ENCODE measurements at regions not wholly inside any gene's neighbourhood (a gene's known extent, or its start where the extent isn't known, plus 50 kb on each side); places are given as distances from the start of the nearest gene placed in this dataset.

DNA sequence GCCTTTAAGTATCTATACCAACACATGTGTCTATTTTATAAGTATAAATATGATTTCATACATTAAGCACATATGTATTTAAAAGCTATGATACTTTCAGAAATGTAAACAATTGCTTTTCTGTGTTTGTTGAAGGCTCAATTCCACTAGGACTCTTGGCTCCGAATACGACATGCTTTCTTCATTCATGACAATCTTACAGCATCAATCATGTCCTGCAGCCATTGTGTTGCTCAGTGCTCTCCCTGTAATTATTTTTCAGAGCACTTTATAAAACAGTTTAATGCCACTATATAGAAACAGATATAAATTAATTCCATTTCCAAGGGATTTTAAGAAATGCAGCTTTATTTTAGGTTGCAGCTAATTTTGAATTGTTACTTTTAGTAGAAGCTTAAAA, 167.3 kb downstream of the TAF11L14 start:
- no peak for ATAC-seq (ENCODE audit: low FRiP score in 2 of 2)
- TF ChIP-seq EP300 (IDR thresholded peaks at IDR 0.05) (no peak), POLR2A (IDR thresholded peaks at IDR 0.05) (no peak)

DNA sequence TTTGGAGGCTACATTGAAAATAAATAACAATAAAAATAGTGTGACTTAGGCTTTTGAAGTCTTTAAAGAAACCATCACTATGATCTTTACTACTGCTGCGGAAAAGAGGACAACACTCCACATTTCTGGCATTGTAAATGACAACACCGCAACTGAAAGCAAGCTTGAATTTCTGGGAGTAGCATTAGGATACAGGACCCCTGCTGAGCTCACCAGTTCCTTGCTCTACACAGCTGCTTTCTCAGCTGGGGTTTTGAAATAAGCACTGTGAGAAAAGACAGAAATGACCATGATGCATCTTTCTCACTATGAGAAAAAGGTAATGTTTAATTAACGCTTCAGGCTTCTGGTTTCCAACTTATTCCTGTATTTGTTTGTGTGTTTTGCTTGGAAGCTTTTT, 168.0 kb downstream of the TAF11L14 start:
- ATAC-seq (ENCODE audit: low FRiP score in 2 of 2): no peak
- H3K27ac ChIP-seq: no peak overlapping the region
- DNase-seq: no peak
- no peaks in the 10 kb centered on the region for H3K36me3 ChIP-seq
- WGBS, 2 donors: 74 to 89% methylated on average over 3 of the region's 3 CpGs
- no peak for TF ChIP-seq EP300 (IDR thresholded peaks at IDR 0.05)
- TF ChIP-seq, protein P1, sequence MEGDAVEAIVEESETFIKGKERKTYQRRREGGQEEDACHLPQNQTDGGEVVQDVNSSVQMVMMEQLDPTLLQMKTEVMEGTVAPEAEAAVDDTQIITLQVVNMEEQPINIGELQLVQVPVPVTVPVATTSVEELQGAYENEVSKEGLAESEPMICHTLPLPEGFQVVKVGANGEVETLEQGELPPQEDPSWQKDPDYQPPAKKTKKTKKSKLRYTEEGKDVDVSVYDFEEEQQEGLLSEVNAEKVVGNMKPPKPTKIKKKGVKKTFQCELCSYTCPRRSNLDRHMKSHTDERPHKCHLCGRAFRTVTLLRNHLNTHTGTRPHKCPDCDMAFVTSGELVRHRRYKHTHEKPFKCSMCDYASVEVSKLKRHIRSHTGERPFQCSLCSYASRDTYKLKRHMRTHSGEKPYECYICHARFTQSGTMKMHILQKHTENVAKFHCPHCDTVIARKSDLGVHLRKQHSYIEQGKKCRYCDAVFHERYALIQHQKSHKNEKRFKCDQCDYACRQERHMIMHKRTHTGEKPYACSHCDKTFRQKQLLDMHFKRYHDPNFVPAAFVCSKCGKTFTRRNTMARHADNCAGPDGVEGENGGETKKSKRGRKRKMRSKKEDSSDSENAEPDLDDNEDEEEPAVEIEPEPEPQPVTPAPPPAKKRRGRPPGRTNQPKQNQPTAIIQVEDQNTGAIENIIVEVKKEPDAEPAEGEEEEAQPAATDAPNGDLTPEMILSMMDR (IDR thresholded peaks at IDR 0.05): no peak
- no peak for TF ChIP-seq POLR2A (IDR thresholded peaks at IDR 0.05)
- no peak for TF ChIP-seq POLR2AphosphoS5 (IDR thresholded peaks at IDR 0.05)
- H3K27me3 ChIP-seq: no peaks in the 10 kb centered on the region
- H3K9me3 ChIP-seq: no peaks in the 10 kb centered on the region
- no peaks in the 10 kb centered on the region for H3K4me1 ChIP-seq
- no peak overlapping the region for H3K4me3 ChIP-seq

More for the DNA sequence above, 167.3 kb downstream of the TAF11L14 start:
- Histone ChIP-seq H3K4me1 (no peaks in the 10 kb centered on the region), H3K27me3 (no peaks in the 10 kb centered on the region), H3K4me3 (no peak overlapping the region), H3K36me3 (no peaks in the 10 kb centered on the region), H3K9me3 (no peaks in the 10 kb centered on the region), H3K27ac (no peak overlapping the region)
- 37 to 67% methylated on average over 2 of the region's 2 CpGs for WGBS, 2 donors
- DNase-seq: no peak

- no peak for DNase-seq
- no peaks in the 10 kb centered on the region for H3K4me1 ChIP-seq
- ATAC-seq (ENCODE audit: low FRiP score in 2 of 2): no peak
- H3K4me3 ChIP-seq: no peak overlapping the region
- H3K27ac ChIP-seq: no peak overlapping the region
- H3K27me3 ChIP-seq: no peaks in the 10 kb centered on the region
- H3K9me3 ChIP-seq: no peaks in the 10 kb centered on the region
- no peaks in the 10 kb centered on the region for H3K36me3 ChIP-seq
- TF ChIP-seq EP300 (IDR thresholded peaks at IDR 0.05) (no peak), POLR2AphosphoS5 (IDR thresholded peaks at IDR 0.05) (no peak), POLR2A (IDR thresholded peaks at IDR 0.05) (no peak)
- TF ChIP-seq, protein P1 (IDR thresholded peaks at IDR 0.05): no peak
Measured at GRCh38 chr5:17803971-17804370, 169.7 kb downstream of the TAF11L14 start.

DNA sequence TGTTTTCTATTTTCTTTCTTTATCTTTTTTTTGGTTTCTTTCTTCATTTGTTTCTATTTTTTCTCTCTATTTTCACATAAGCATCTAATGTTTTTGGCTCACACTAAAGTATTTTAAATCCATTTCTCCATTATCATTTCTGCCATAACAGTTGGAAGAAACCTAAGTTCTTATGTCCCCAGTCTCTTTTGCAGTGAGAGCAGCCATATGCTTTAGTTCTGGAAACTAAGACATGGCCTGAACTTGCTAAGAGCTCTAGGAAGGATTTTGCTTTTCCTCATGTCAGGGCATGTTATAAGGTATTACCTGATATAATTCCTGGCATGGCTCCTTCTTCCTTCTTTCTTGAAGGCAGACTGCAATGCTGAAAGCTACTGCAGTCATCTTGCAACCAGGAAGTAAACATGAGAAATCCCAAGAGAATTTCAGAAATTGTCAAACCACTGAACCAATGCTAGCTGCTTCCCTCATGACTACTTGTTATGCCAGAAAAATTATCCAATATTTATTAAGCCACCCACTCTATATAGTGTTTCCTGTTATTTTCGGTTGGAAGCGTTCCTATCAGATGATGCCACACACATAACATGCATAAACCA, 171.1 kb downstream of the TAF11L14 start:
- ATAC-seq (ENCODE audit: low FRiP score in 2 of 2) (no peak), DNase-seq (no peak)
- Histone ChIP-seq H3K36me3 (no peaks in the 10 kb centered on the region), H3K9me3 (no peaks in the 10 kb centered on the region), H3K4me1 (no peaks in the 10 kb centered on the region), H3K27ac (no peak overlapping the region), H3K4me3 (no peak overlapping the region), H3K27me3 (no peaks in the 10 kb centered on the region)
- TF ChIP-seq, protein P1 (IDR thresholded peaks at IDR 0.05): no peak
- TF ChIP-seq EP300 (IDR thresholded peaks at IDR 0.05): no peak
- TF ChIP-seq POLR2A (IDR thresholded peaks at IDR 0.05): no peak
- TF ChIP-seq POLR2AphosphoS5 (IDR thresholded peaks at IDR 0.05): no peak
- WGBS, 2 donors: 60 to 77% methylated on average over 2 of the region's 2 CpGs

GRCh38 chr5:17806818-17807468, 172.7 kb downstream of the TAF11L14 start:
- ATAC-seq (ENCODE audit: low FRiP score in 2 of 2) (no peak), DNase-seq (no peak)
- H3K27ac ChIP-seq: no peak overlapping the region
- H3K9me3 ChIP-seq: no peaks in the 10 kb centered on the region
- WGBS, 2 donors: 54 to 61% methylated on average over 5 of the region's 5 CpGs
- no peaks in the 10 kb centered on the region for H3K36me3 ChIP-seq
- H3K27me3 ChIP-seq: no peaks in the 10 kb centered on the region
- H3K4me1 ChIP-seq: no peaks in the 10 kb centered on the region
- TF ChIP-seq POLR2A (IDR thresholded peaks at IDR 0.05): no peak
- TF ChIP-seq, protein P1 (IDR thresholded peaks at IDR 0.05): no peak
- no peak for TF ChIP-seq EP300 (IDR thresholded peaks at IDR 0.05)
- no peak for TF ChIP-seq POLR2AphosphoS5 (IDR thresholded peaks at IDR 0.05)
- no peak overlapping the region for H3K4me3 ChIP-seq
